ENCODE measurements at regions not wholly inside any gene's neighbourhood (a gene's known extent, or its start where the extent isn't known, plus 50 kb on each side); places are given as distances from the start of the nearest gene placed in this dataset.

DNA sequence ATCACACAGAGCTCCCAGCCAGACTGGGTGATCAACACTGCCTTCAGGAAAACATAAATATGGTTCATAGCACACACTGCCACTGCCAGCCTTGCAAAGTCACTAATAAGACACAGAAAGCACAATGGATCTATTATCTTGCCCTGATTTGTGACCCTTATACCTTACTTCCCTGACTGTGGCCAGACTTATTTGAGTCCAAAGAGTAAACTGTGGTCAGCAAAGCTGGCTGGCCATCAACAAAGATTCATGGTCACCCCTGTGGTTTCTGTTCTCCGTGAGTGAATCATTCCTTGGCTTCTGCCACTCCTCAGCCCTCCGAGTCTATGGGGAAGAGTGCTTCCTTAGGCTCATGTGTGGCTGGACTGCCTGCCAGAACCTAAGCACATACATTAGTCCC lies 437.7 kb downstream of the RAP2B start:
- DNase-seq (ENCODE audit: low spot score): no peak
- POLR2A ChIA-PET (ENCODE audit: low non-redundant PET): no interaction called here
- Histone ChIP-seq H3K27ac (ENCODE audit: low read depth, low read length, poor library complexity, severe bottlenecking) (no peak overlapping the region), H3K36me3 (ENCODE audit: insufficient read depth, low read length, poor library complexity, severe bottlenecking) (no peaks in the 10 kb centered on the region), H3K4me1 (ENCODE audit: insufficient read depth, low read length, poor library complexity, severe bottlenecking) (peaks cover 19% of the 10 kb centered on the region), H3K4me3 (ENCODE audit: low read depth, low read length, poor library complexity, severe bottlenecking) (no peak overlapping the region), H3K27me3 (replicated peaks; ENCODE audit: insufficient read depth, low read depth, low read length, poor library complexity) (peaks cover 10% of the 10 kb centered on the region), H3K9me3 (ENCODE audit: low read depth, low read length, poor library complexity, severe bottlenecking) (no peaks in the 10 kb centered on the region)
- CTCF ChIA-PET: no interaction called here
- TF ChIP-seq EZH2 (IDR thresholded peaks at IDR 0.05; ENCODE audit: borderline replicate concordance, low read depth, low read length, poor library complexity, severe bottlenecking): no peak
- TF ChIP-seq, protein P1, sequence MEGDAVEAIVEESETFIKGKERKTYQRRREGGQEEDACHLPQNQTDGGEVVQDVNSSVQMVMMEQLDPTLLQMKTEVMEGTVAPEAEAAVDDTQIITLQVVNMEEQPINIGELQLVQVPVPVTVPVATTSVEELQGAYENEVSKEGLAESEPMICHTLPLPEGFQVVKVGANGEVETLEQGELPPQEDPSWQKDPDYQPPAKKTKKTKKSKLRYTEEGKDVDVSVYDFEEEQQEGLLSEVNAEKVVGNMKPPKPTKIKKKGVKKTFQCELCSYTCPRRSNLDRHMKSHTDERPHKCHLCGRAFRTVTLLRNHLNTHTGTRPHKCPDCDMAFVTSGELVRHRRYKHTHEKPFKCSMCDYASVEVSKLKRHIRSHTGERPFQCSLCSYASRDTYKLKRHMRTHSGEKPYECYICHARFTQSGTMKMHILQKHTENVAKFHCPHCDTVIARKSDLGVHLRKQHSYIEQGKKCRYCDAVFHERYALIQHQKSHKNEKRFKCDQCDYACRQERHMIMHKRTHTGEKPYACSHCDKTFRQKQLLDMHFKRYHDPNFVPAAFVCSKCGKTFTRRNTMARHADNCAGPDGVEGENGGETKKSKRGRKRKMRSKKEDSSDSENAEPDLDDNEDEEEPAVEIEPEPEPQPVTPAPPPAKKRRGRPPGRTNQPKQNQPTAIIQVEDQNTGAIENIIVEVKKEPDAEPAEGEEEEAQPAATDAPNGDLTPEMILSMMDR (conservative IDR thresholded peaks at IDR 0.05; ENCODE audit: low read depth, low read length): no peak
- intact Hi-C loops (cut with micrococcal nuclease; ENCODE audit: unreplicated experiment): no loop called here
- no TSS peak for BruUV-seq (replicated peaks)

DNA sequence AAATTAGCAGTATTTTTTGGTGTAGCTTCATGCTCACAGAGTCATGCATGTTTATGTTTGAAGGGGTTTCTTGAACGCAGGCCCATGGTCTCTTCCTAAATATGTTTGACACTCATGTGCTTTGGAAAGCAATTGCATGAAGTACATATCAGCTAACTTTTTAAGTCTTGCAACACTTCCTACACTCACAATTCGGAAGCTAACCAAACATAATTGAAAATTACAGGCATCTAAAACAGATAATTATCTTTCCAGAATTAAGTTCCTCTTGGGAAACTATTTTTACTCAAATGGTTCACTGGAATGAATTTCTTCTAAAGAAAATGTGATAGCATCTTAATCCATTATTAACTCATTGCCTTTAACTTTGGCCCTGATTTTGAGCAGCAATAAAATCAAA lies 438.9 kb downstream of the RAP2B start:
- no TSS peak for BruUV-seq (replicated peaks)
- Histone ChIP-seq H3K4me1 (ENCODE audit: insufficient read depth, low read length, poor library complexity, severe bottlenecking) (peaks cover 19% of the 10 kb centered on the region), H3K27me3 (replicated peaks; ENCODE audit: insufficient read depth, low read depth, low read length, poor library complexity) (peaks cover 14% of the 10 kb centered on the region), H3K36me3 (ENCODE audit: insufficient read depth, low read length, poor library complexity, severe bottlenecking) (no peaks in the 10 kb centered on the region), H3K4me3 (ENCODE audit: low read depth, low read length, poor library complexity, severe bottlenecking) (no peak overlapping the region), H3K27ac (ENCODE audit: low read depth, low read length, poor library complexity, severe bottlenecking) (no peak overlapping the region), H3K9me3 (ENCODE audit: low read depth, low read length, poor library complexity, severe bottlenecking) (no peaks in the 10 kb centered on the region)
- peak; percentile 84 for DNase-seq (ENCODE audit: low spot score)
- intact Hi-C loops (cut with micrococcal nuclease; ENCODE audit: unreplicated experiment): no loop called here
- ChIA-PET POLR2A (ENCODE audit: low non-redundant PET) (no interaction called here), CTCF (no interaction called here)
- TF ChIP-seq EZH2 (IDR thresholded peaks at IDR 0.05; ENCODE audit: borderline replicate concordance, low read depth, low read length, poor library complexity, severe bottlenecking): no peak
- TF ChIP-seq, protein P1 (conservative IDR thresholded peaks at IDR 0.05; ENCODE audit: low read depth, low read length): no peak

DNA sequence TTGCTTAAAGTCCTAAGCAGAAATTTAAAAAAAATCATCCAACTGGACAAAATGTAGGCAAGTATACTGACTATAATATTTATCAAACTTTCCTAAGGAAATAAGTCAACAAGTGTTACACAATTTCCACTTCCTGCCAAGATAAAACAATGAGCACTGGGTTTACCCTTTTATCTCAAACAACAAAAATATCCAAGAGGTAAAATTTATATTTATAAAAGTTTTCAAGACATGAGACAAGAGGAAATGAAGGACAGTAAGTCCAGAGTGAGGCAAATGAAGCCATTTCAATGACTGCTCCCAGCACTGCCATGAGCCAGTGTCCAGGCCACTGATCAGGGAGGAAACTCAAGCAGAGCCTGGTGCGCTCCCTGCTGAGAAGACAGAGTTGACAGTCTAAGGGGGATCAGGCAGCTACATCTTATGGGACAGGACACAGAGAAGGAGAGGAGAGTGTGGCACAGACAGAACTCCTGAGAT lies 439.4 kb downstream of the RAP2B start:
- Histone ChIP-seq H3K9me3 (ENCODE audit: low read depth, low read length, poor library complexity, severe bottlenecking) (no peaks in the 10 kb centered on the region), H3K27ac (ENCODE audit: low read depth, low read length, poor library complexity, severe bottlenecking) (no peak overlapping the region), H3K4me1 (ENCODE audit: insufficient read depth, low read length, poor library complexity, severe bottlenecking) (peaks cover 19% of the 10 kb centered on the region), H3K4me3 (ENCODE audit: low read depth, low read length, poor library complexity, severe bottlenecking) (no peak overlapping the region), H3K27me3 (replicated peaks; ENCODE audit: insufficient read depth, low read depth, low read length, poor library complexity) (peaks cover 14% of the 10 kb centered on the region), H3K36me3 (ENCODE audit: insufficient read depth, low read length, poor library complexity, severe bottlenecking) (no peaks in the 10 kb centered on the region)
- peak; percentile 83 for DNase-seq (ENCODE audit: low spot score)
- TF ChIP-seq, protein P1 (conservative IDR thresholded peaks at IDR 0.05; ENCODE audit: low read depth, low read length): no peak
- no peak for TF ChIP-seq EZH2 (IDR thresholded peaks at IDR 0.05; ENCODE audit: borderline replicate concordance, low read depth, low read length, poor library complexity, severe bottlenecking)
- ChIA-PET POLR2A (ENCODE audit: low non-redundant PET) (no interaction called here), CTCF (no interaction called here)
- intact Hi-C loops (cut with micrococcal nuclease; ENCODE audit: unreplicated experiment): no loop called here
- no TSS peak for BruUV-seq (replicated peaks)
